Karpas-422 (cell line): ENCODE measurements at regions not wholly inside any gene's neighbourhood (a gene's known extent, or its start where the extent isn't known, plus 50 kb on each side); places are given as distances from the start of the nearest gene placed in this dataset.

ENCODE experiments used
- DNase-seq: peaks from one replicate; pipeline ENCODE4 v3.0.0-alpha.2; 2015
- H2AFZ ChIP-seq: fragments of 200-600 bp; sonication (generic); 2 replicates; pipeline ENCODE4 v1.6.1; 2014; ENCODE audit warnings: antibody characterized with exemption, low read length, mixed read lengths
- H3K27ac ChIP-seq: fragments of 200-600 bp; sonication (generic); 2 replicates; pipeline ENCODE4 v1.5.1; 2014; ENCODE audit warnings: mild to moderate bottlenecking, low read length, moderate library complexity
- H3K27me3 ChIP-seq: fragments of 200-600 bp; sonication (generic); 2 replicates; pipeline ENCODE4 v1.6.1; 2014; ENCODE audit warnings: low read length, mixed read lengths
- H3K36me3 ChIP-seq: fragments of 200-600 bp; sonication (generic); 2 replicates; pipeline ENCODE4 v1.6.1; 2014; ENCODE audit warnings: low read length, mixed read lengths; ENCODE audit not compliant: insufficient read depth
- H3K4me1 ChIP-seq: fragments of 200-600 bp; sonication (generic); 2 replicates; pipeline ENCODE4 v1.6.1; 2014; ENCODE audit warnings: mild to moderate bottlenecking, low read length, mixed read lengths
- H3K4me2 ChIP-seq: fragments of 200-600 bp; sonication (generic); 2 replicates; pipeline ENCODE4 v1.6.1; 2014; ENCODE audit warnings: low read length, low read depth, mild to moderate bottlenecking; ENCODE audit not compliant: poor library complexity, severe bottlenecking
- H3K4me3 ChIP-seq: fragments of 200-600 bp; sonication (generic); 2 replicates; pipeline ENCODE4 v1.5.1; 2014; ENCODE audit warnings: mild to moderate bottlenecking, antibody characterized with exemption, low read length, mixed read lengths
- H3K79me2 ChIP-seq: fragments of 200-600 bp; sonication (generic); 2 replicates; pipeline ENCODE4 v1.6.1; 2014; ENCODE audit warnings: mild to moderate bottlenecking, low read length, mixed read lengths
- H3K9ac ChIP-seq: fragments of 200-600 bp; sonication (generic); 2 replicates; pipeline ENCODE4 v1.6.0; 2014; ENCODE audit warnings: low read length
- H3K9me2 ChIP-seq: fragments of 200-600 bp; sonication (generic), shearing (Covaris generic); replicated peaks from 2 replicates; pipeline ENCODE4 v1.6.0; 2014; ENCODE audit warnings: mild to moderate bottlenecking, low read length, moderate library complexity; ENCODE audit not compliant: insufficient read depth
- H3K9me3 ChIP-seq: fragments of 300-700, 200-600 bp; sonication (generic); 2 replicates; pipeline ENCODE4 v1.6.1; 2014; ENCODE audit warnings: low read length, mixed read lengths
- H4K20me1 ChIP-seq: fragments of 200-600 bp; sonication (generic); 2 replicates; pipeline ENCODE4 v1.6.1; 2014; ENCODE audit warnings: mild to moderate bottlenecking, antibody characterized with exemption, low read length, low read depth; ENCODE audit not compliant: insufficient read depth

GRCh38 chr13:40384976-40385857 lies 281.2 kb downstream of the FOXO1 start:
- no peaks in the 10 kb centered on the region for H3K36me3 ChIP-seq
- H3K9me3 ChIP-seq = no peaks in the 10 kb centered on the region
- H3K4me2 ChIP-seq = no peak overlapping the region
- no peaks in the 10 kb centered on the region for H3K79me2 ChIP-seq
- peaks cover 20% of the 10 kb centered on the region for H3K4me1 ChIP-seq
- H3K9ac ChIP-seq = no peak overlapping the region
- no peaks in the 10 kb centered on the region for H4K20me1 ChIP-seq
- no peaks in the 10 kb centered on the region for H3K9me2 ChIP-seq
- no peak for DNase-seq
- H3K27ac ChIP-seq = no peak overlapping the region
- H3K27me3 ChIP-seq = no peaks in the 10 kb centered on the region
- H2AFZ ChIP-seq = no peak overlapping the region
- H3K4me3 ChIP-seq = no peak overlapping the region

GRCh38 chr13:40385858-40386180 lies 280.6 kb downstream of the FOXO1 start:
- no peaks in the 10 kb centered on the region for H3K27me3 ChIP-seq
- H2AFZ ChIP-seq = no peak overlapping the region
- H3K4me3 ChIP-seq = no peak overlapping the region
- H3K36me3 ChIP-seq = no peaks in the 10 kb centered on the region
- H3K4me2 ChIP-seq = no peak overlapping the region
- peaks cover 20% of the 10 kb centered on the region for H3K4me1 ChIP-seq
- H3K9ac ChIP-seq = no peak overlapping the region
- H3K9me2 ChIP-seq = no peaks in the 10 kb centered on the region
- no peaks in the 10 kb centered on the region for H3K9me3 ChIP-seq
- H3K79me2 ChIP-seq = no peaks in the 10 kb centered on the region
- no peak overlapping the region for H3K27ac ChIP-seq
- H4K20me1 ChIP-seq = no peaks in the 10 kb centered on the region
- no peak for DNase-seq

- Histone ChIP-seq H3K4me3 (no peak overlapping the region), H3K9me2 (no peaks in the 10 kb centered on the region), H3K9ac (no peak overlapping the region), H3K27ac (no peak overlapping the region), H3K79me2 (no peaks in the 10 kb centered on the region), H2AFZ (no peak overlapping the region), H3K36me3 (no peaks in the 10 kb centered on the region), H3K27me3 (no peaks in the 10 kb centered on the region), H3K4me2 (no peak overlapping the region), H3K4me1 (peaks cover 20% of the 10 kb centered on the region), H3K9me3 (no peaks in the 10 kb centered on the region), H4K20me1 (no peaks in the 10 kb centered on the region)
- no peak for DNase-seq
Observed at GRCh38 chr13:40386586-40386985, 279.9 kb downstream of the FOXO1 start.

GRCh38 chr13:40387775-40388174 lies 278.7 kb downstream of the FOXO1 start:
- no peak overlapping the region for H3K4me3 ChIP-seq
- no peak for DNase-seq
- no peak overlapping the region for H3K27ac ChIP-seq

GRCh38 chr13:40388617-40389016 lies 277.8 kb downstream of the FOXO1 start:
- Histone ChIP-seq H3K4me1 (peaks cover 20% of the 10 kb centered on the region), H3K9me3 (no peaks in the 10 kb centered on the region), H3K27me3 (no peaks in the 10 kb centered on the region), H3K36me3 (no peaks in the 10 kb centered on the region), H3K27ac (no peak overlapping the region), H4K20me1 (no peaks in the 10 kb centered on the region), H3K4me3 (peak overlapping the region; percentile 32; the same call in 1 of the 2 replicates), H3K9ac (peak overlapping the region; percentile 40), H3K9me2 (no peaks in the 10 kb centered on the region), H2AFZ (peak overlapping the region; percentile 76), H3K4me2 (peak overlapping the region; percentile 56), H3K79me2 (no peaks in the 10 kb centered on the region)
- peak; percentile 88 for DNase-seq

More at GRCh38 chr13:40387775-40388174, 278.7 kb downstream of the FOXO1 start:
- Histone ChIP-seq H3K4me1 (peaks cover 20% of the 10 kb centered on the region), H3K9ac (no peak overlapping the region), H3K36me3 (no peaks in the 10 kb centered on the region), H2AFZ (no peak overlapping the region), H4K20me1 (no peaks in the 10 kb centered on the region), H3K4me2 (no peak overlapping the region), H3K27me3 (no peaks in the 10 kb centered on the region), H3K9me3 (no peaks in the 10 kb centered on the region), H3K9me2 (no peaks in the 10 kb centered on the region), H3K79me2 (no peaks in the 10 kb centered on the region)

GRCh38 chr13:40389081-40389641 lies 277.3 kb downstream of the FOXO1 start:
- H3K79me2 ChIP-seq = no peaks in the 10 kb centered on the region
- H3K27me3 ChIP-seq = no peaks in the 10 kb centered on the region
- peak overlapping the region; percentile 40 for H3K9ac ChIP-seq
- no peaks in the 10 kb centered on the region for H3K9me3 ChIP-seq
- peak overlapping the region; percentile 56 for H3K4me2 ChIP-seq
- no peak overlapping the region for H3K27ac ChIP-seq
- DNase-seq = peak; percentile 49
- peak overlapping the region; percentile 76 for H2AFZ ChIP-seq
- peaks cover 20% of the 10 kb centered on the region for H3K4me1 ChIP-seq
- H4K20me1 ChIP-seq = no peaks in the 10 kb centered on the region
- no peaks in the 10 kb centered on the region for H3K9me2 ChIP-seq
- no peaks in the 10 kb centered on the region for H3K36me3 ChIP-seq
- H3K4me3 ChIP-seq = peak overlapping the region; percentile 32; the same call in 1 of the 2 replicates

GRCh38 chr13:40390401-40390916 lies 276.0 kb downstream of the FOXO1 start:
- no peak overlapping the region for H3K27ac ChIP-seq
- no peak overlapping the region for H3K4me3 ChIP-seq
- no peak overlapping the region for H3K9ac ChIP-seq
- no peaks in the 10 kb centered on the region for H3K36me3 ChIP-seq
- H3K4me2 ChIP-seq = no peak overlapping the region
- no peaks in the 10 kb centered on the region for H3K79me2 ChIP-seq
- no peaks in the 10 kb centered on the region for H3K27me3 ChIP-seq
- peak; percentile 46 for DNase-seq
- H4K20me1 ChIP-seq = no peaks in the 10 kb centered on the region
- H3K4me1 ChIP-seq = peaks cover 20% of the 10 kb centered on the region
- H2AFZ ChIP-seq = no peak overlapping the region
- H3K9me2 ChIP-seq = no peaks in the 10 kb centered on the region
- no peaks in the 10 kb centered on the region for H3K9me3 ChIP-seq

- no peak overlapping the region for H3K27ac ChIP-seq
- peaks cover 21% of the 10 kb centered on the region for H3K4me1 ChIP-seq
- no peak for DNase-seq
- H3K9ac ChIP-seq = no peak overlapping the region
- no peak overlapping the region for H3K4me3 ChIP-seq
- no peaks in the 10 kb centered on the region for H3K27me3 ChIP-seq
- no peaks in the 10 kb centered on the region for H4K20me1 ChIP-seq
- no peaks in the 10 kb centered on the region for H3K79me2 ChIP-seq
- no peak overlapping the region for H2AFZ ChIP-seq
- no peaks in the 10 kb centered on the region for H3K9me3 ChIP-seq
- H3K4me2 ChIP-seq = no peak overlapping the region
- no peaks in the 10 kb centered on the region for H3K36me3 ChIP-seq
- H3K9me2 ChIP-seq = no peaks in the 10 kb centered on the region
Observed at GRCh38 chr13:40391788-40392187, 274.7 kb downstream of the FOXO1 start.
